PFSK-1 (cell line): ENCODE measurements at regions not wholly inside any gene's neighbourhood (a gene's known extent, or its start where the extent isn't known, plus 50 kb on each side); places are given as distances from the start of the nearest gene placed in this dataset.

Experiments used
- POLR2AphosphoS5 ChIP-seq: IDR thresholded peaks from 2 replicates; pipeline ENCODE4 v1.6.1; 2012; ENCODE audit warnings: low read depth, mild to moderate bottlenecking, control low read depth, low read length, moderate library complexity
- REST ChIP-seq, 2 experiments: IDR thresholded peaks; 2 replicates each; pipeline versions ENCODE4 v1.6.1 to v1.8.0; 2011 to 2012; ENCODE audit warnings: low read depth in 2 of 2, low read length in 2 of 2, control low read depth in 1 of 2, inconsistent platforms in 1 of 2, mild to moderate bottlenecking in 1 of 2, moderate library complexity in 1 of 2; ENCODE audit not compliant: insufficient read depth in 1 of 2
- SIN3A ChIP-seq: IDR thresholded peaks from 2 replicates; pipeline ENCODE4 v1.6.1; 2012; ENCODE audit warnings: mild to moderate bottlenecking, low read length, moderate library complexity, borderline replicate concordance; ENCODE audit not compliant: insufficient read depth
- TAF1 ChIP-seq: IDR thresholded peaks from 2 replicates; pipeline ENCODE4 v1.6.1; 2012; ENCODE audit warnings: low read length, control low read depth, borderline replicate concordance; ENCODE audit not compliant: insufficient read depth

DNA sequence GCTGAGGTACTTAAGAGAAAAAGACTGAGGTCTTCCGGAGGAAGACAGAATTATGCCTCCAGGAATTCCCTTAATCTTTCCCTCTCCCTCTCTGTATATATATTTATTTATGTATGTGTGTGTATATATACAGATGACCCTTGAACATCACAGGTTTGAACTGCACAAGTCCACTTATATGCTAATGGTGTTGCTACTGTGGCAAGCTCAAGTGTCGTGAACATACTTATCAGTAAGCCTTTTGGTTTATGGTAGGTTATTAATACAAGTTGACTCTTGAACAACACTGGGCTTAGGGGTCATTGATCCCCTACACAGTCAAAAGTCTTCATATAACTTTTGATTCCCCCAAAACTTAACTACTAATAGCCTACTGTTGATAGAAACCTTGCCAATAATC, 106.8 kb downstream of the NUDT12 start:
- TF ChIP-seq SIN3A (no peak), TAF1 (no peak), POLR2AphosphoS5 (no peak), REST (IDR thresholded peaks at IDR 0.05; ENCODE audit: insufficient read depth in 1 of 2, low read depth in 2 of 2, low read length in 2 of 2) (no peak)
